ENCODE measurements at regions not wholly inside any gene's neighbourhood (a gene's known extent, or its start where the extent isn't known, plus 50 kb on each side); places are given as distances from the start of the nearest gene placed in this dataset.
"Not testable (repeated sequence)": the region's sequence is repeated elsewhere in the genome, so short reads cannot be mapped to it uniquely, and the experiment has no call there.

DNA sequence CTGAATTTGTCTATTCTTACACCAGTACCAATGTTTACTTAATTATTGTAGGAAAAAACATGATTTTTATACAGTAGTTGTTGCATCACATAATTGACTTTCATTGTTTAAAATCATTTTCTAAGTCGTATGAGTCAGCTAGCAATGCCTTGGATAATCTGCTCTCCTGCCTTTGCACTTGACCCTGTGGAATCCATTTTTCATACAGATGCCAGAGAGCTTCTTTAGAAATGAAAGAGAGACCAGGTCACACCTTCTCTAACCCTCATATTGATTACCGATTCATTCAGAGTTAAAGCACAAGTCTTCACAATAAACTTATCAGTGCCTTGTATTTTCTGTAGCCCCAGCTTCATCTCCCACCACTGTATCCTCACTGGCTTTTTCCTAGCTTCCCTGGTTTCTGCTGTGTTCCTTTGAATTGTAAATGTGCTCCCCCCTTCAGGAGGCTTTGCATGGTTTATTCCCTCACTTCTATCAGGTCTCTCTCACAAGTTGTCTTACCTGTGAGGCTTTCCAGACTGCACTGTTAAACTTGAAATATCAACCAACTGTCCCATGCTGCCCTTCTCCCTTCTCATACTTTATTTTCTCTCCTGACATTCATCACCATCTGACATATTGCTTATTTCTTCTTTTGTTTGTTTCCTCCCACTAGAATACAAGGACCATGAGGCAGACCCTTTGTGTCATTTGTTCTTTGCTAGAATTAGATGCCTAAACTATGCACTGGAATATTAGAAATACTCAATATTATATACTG is 662.0 kb upstream of the GBE1 start:
- no peak for DNase-seq (ENCODE audit: low read depth in 2 of 3, low spot score in 2 of 3)

DNA sequence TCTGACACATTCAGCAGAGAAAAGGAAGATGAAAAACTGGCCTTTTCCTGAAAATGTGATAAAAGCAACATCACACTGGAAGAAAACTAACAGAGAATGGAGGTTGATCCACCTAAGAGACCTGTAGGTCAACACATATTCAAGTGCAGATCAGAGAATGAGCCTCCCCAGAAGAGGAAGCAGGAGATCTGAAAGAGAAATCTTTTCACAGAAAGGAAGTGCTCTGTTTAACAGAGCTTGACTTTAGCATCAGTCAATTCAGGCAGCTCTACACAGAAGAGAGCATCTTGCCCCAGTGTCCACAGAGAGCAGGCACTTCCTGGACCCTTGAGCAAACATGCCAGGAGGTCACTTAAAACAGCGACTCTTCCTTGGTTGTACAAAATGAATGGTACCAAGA is 655.4 kb upstream of the GBE1 start:
- no peak for DNase-seq (ENCODE audit: low read depth in 2 of 3, low spot score in 2 of 3)

DNA sequence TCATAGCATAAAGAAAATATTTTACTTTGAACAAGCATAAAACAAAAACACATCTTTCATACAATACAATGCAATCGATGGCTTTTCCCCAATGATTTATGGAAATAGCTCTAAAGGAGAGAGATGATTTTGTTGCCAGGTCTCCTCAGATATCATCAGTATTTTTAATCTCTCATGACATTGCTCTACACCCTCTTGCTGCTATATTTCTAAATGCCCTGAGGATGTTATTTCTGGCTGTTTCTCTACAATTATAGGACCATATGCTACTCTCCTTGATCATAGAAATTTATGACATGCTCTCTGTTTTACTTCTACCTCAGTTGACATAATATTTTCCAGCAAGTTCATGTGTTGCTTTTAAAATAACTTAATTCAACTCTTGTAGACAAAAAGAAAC is 654.9 kb upstream of the GBE1 start:
- DNase-seq (ENCODE audit: low read depth in 2 of 3, low spot score in 2 of 3) = no peak

DNA sequence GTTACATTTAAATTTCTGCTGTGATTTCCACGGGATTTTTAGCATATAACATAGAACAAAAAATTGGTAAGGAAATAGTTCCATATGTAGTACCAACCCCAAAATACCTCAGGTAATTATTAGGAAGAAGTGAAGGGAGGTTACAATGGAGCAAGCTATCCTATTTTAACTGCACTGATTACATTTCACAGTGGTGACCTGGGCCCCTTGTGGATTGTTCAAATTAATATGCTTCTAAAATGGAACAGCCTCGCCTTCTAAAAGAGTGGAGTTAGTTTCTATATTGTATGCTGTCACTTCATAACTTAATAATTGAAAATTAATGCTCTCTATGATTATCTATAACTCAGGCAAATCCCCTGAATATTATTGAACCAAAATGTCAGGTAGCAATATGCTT is 651.7 kb upstream of the GBE1 start:
- DNase-seq (ENCODE audit: low read depth in 2 of 3, low spot score in 2 of 3) = no peak

DNA sequence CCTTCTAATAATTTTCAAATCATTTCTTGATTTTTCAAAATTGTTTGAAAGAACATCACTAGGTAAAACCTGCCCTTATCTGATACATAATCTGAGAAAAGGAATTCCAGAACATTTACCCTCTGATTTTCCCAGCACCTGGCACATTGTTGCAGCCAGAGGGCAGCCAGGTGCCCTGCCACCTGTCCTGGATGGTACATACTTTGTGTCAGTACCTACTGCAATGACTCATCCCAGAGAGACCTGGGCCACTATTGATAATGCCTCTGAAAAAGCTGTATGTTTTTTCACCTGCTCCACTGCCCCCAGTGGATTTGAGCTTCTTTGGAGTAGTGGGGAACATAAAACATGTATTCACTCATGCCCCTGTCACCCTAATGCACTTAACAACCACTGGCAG is 648.9 kb upstream of the GBE1 start:
- DNase-seq (ENCODE audit: low read depth in 2 of 3, low spot score in 2 of 3) = no peak

DNA sequence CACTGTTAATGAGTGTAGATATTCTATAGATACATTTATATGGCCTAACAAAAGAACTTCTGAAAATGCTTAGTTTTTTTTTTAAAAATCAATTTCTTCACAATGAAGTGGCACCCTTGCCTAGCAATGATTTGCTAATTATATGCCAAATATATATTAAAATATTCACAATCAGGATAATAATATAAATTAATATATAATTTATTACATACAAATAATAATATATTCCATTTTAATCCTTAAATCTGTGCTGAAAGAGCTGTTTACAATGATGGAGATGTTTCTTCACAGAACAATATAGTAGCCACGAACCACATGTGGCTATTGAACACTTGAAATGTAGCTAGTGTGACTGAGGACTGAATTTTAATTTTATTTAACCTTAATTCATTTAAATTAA is 648.4 kb upstream of the GBE1 start:
- no peak for DNase-seq (ENCODE audit: low read depth in 2 of 3, low spot score in 2 of 3)

DNA sequence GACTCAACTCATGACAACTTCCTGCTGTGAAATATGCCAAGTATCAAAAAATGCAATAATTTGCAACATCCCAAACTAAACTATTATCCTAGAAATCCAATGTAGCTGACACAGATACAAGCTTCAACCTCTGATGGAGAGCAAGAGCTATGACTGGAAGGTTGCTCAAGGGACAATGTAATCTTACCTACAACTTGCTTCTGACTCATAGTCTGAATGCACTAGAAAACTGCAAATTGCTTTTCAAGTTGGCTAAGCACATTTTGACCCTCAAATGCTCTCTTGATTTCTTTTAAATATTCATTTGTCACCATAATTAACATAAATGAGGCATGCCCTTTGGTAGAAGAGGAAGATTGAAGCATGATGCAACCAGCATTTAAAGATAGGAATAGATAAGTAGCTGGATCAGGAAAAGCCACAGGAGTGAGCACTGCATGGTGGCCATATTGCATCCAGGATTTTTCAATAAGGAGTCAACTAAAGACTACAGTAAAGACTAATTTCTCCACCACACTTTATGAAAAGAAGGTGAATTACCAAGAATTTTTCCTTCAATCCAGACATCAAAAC is 630.8 kb upstream of the GBE1 start:
- no peak for DNase-seq (ENCODE audit: low read depth in 2 of 3, low spot score in 2 of 3)

DNA sequence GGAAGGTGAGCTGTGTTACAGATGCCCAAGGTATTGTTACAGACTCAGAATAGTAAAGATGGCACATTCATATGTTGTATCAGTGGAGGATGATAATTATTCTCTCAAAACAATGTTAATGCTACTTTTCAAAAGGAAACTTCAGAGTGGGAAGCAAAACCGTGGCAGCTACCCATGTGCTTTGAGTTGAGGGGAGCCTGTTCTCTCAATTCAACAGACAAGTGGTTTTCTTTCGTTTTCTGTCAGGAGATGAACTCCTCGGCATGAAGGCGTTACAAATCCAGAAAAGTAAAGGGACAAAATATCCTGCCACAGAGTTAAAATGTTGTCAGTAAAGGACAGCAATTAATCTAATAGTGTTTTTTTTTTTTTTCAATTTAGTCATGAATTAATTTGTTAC is 629.4 kb upstream of the GBE1 start:
- DNase-seq (ENCODE audit: low read depth in 2 of 3, low spot score in 2 of 3) = no peak

DNA sequence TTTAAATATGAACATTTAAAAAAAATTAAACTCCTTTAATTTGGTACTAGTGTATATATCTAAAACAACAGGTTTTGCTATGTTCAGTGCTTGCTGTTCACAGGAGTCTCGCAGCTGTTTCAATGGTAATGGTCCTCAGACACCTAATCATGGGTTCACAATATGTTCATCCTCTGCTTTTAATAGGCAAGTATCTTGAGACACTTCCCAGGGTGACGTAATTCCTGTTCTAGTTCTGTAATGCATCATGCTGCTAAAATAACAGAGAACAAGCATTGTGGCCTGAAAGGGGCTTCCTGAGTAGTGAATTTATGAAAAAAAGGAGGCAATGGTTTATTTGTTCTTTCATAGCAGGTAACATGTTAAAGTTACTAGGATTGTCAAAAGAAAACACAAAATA is 625.2 kb upstream of the GBE1 start:
- DNase-seq (ENCODE audit: low read depth in 2 of 3, low spot score in 2 of 3) = no peak

DNA sequence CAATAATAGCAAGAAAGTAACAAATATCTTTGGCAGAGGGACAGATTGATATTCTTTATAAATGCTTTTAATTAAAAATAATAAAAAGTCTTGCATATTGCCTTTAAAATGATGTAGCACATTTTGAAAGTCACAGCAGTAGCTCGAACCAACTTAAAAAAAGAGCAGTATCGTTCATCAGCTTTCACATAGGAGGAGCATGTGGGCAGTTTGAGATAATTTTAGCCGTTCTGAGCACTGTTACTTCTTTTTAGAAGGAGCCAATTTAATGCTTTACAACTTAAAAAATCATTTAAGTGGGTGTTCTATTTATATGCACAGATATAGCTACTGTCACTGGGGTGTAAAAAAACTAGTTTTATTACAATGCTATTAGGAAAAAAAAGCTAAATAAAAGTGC is 622.7 kb upstream of the GBE1 start:
- DNase-seq (ENCODE audit: low read depth in 2 of 3, low spot score in 2 of 3) = no peak

DNA sequence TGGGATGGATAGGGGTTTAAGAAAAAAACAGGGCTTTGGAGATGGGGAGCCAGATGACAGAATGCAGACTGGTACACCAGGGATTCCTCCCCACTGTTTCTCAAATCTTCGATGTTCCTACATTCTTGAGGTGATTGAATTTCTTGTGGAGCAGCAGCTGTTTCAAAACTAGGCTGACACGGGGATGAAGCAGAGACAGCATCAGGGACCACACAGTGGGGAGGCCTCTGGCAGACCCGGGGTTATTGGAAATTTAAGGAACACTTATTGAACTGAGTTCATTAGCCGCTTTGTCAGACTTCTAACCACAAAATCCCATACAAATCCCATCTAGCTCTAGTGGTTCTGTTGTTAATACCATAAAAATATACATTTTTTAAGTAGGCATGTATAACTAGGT is 621.4 kb upstream of the GBE1 start:
- DNase-seq (ENCODE audit: low read depth in 2 of 3, low spot score in 2 of 3) = no peak

DNA sequence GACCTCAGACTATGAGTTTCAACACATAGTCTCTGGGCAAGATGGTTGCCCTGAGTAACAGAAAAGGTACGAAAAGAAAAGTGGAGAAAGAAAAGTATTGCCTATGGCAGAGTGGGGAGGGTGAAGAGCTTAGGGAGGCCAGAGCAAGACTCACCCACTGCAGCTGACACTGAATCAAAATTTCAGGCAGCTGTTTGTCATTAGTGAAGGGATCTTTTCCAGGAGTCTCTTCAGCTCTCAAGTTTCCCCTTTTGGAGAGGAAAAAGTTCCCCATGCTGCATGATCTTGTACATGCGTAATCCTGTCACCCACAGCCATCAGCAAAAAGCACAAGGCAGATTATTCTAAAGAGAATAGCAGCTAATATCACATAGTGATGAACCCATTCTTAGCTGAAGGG is 616.9 kb upstream of the GBE1 start:
- no peak for DNase-seq (ENCODE audit: low read depth in 2 of 3, low spot score in 2 of 3)

DNA sequence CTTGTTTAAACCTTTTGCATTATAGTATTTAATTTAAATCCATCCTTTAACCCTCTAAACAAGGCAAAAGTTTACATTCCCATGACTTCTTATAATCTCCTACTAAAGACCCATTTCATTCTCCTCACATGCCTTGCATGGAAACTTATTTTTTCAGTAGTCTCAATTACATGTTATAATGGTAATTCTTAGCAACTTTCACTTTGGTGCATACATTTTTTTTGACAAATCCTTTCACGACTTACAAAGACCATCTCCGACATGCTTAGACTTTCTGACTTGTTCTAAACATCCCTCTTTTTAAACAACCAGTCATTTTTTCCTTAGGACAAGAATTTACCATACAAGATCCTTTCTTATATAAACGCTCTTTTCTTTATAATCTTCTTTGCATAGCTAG is 615.4 kb upstream of the GBE1 start:
- DNase-seq (ENCODE audit: low read depth in 2 of 3, low spot score in 2 of 3) = no peak

DNA sequence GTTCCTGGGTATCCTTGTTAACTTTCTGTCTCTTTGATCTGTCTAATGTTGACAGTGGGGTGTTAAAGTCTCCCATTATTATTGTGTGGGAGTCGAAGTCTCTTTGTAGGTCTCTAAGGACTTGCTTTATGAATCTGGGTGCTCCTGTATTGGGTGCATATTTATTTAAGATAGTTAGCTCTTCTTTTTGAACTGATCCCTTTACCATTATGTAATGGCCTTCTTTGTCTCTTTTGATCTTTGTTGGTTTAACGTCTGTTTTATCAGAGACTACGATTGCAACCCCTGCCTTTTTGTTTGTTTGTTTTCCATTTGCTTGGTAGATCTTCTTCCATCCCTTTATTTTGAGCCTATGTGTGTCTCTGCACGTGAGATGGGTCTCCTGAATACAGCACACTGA is 612.4 kb upstream of the GBE1 start:
- not testable (repeated sequence) for DNase-seq (ENCODE audit: low read depth in 2 of 3, low spot score in 2 of 3)

DNA sequence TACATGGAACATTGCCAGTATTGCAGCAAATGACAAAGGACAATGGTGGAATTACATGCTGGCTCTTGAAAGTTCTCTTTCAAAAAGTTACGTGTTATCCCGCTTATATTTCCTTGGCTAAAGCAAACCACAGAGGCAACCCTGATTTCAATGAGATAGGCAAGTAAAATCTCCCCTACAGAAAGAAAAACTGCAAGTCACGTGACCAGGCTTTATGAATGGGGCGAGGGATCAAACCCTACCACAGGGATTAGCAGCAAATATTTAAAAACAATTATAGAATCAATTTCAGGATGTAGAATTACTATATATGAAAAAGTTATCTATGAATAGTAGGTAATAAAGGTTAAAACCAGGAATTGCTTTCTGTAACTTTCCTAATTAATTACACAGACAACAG is 603.4 kb upstream of the GBE1 start:
- no peak for DNase-seq (ENCODE audit: low read depth in 2 of 3, low spot score in 2 of 3)

DNA sequence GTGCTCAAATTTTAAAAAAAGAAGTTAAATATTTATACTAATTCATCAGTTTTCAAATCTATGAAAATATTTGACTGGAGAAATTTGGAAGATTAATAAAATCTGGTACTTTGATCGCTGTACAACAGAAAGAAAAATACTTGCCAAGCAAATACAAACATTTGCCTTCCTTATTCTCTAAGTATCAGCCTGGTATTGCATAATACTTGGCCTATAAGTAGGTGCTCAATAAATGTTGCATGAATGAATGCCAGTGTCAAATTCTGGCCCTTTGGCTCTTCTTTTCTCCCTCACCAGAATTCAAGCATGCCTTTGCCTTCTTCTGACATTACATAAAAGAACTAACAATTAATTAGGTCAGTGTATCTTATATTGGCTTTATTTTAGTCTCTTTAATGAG is 601.7 kb upstream of the GBE1 start:
- no peak for DNase-seq (ENCODE audit: low read depth in 2 of 3, low spot score in 2 of 3)

DNA sequence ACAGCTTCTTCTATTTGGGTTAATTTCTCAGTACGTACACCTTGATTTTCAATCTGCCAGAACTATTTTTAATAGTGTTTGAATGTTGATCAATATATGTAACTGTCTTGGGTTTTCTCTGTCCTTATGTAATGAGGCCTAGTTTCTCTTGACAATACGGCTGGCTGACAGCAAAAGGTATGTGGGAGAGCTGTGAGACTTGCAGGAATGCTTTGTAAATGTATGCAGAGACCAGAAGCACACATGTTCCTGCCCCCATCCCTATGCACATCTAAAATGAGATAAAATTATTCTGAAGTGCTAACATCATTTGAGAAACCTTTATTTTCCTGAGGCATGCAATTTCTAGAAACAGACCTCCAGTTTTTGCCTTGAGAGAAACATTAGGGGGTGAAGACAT is 593.8 kb upstream of the GBE1 start:
- DNase-seq (ENCODE audit: low read depth in 2 of 3, low spot score in 2 of 3) = no peak

DNA sequence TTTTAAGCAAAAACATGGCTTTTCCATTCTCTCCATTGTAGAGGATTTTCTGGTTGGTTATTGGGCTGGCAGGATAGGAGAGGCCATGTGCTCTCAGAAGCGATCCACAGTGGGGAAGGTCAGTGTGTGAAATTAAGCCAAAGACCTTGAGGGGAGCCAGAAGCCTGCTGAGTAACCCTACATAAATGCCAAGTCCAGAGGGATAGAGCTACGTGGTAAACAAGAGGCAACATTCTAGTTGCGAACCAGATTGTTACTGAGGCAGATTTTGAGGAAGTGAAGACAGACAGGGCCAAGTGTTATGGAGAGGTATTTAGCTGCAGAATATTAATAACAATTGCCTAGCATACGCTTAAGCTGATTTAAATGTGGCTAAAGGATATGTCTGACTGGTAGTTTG is 592.8 kb upstream of the GBE1 start:
- no peak for DNase-seq (ENCODE audit: low read depth in 2 of 3, low spot score in 2 of 3)

DNA sequence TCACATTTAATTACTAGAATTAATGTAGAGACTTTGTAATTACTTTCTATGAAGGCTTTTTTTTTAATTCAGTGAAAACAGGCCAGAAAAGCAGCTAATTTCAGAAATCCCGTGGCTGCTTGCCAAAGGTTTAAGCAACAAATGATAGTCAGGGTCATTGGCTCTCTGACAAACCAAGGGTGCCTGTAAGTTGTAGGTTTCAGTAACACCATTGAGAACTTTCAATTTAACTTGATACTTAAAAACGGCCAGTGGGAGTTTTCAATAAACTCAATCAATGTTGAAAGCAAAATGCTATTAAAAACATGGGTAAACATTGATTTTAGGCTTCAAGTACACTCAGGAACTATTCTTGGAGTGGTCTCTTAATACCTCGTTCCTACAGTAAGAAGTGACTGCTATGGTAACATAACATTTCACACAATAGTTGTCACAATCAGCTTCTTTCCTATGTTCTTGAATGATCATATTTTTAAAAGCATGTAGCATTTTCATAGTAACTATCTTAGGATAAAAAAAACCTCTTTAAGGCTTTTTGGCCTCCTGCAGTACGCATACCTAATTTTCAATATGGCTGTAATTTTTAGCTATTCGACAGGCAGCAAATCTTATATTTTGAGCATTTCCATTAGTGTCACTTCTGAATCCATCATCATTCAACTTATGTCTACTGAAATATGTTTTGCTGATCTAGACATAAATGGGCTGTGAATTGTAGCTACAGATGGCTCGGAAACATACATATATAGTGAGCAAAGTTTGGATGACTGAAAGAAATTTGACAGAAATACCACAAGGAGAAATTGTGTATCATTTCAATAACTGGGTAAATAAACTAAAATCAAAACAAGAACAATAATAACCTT is 592.1 kb upstream of the GBE1 start:
- DNase-seq (ENCODE audit: low read depth in 2 of 3, low spot score in 2 of 3) = no peak

DNA sequence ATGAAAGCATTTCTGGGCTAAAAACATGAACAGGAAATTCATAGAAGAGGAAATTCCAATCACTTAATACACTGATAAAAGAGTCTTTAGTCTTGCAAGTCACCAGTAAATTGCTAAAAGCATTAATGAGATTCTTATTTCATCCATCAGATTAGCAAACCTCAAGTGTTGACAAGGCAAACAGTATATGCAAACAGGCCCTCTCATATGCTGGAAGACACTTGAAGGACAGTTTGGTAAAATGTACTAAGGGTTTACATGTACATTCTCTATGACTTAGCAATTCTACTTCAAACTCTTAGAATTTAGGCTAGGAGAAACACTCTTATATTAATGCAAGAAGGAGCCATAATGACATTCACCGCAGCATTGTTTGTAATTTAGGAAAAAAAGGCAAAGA is 586.1 kb upstream of the GBE1 start:
- no peak for DNase-seq (ENCODE audit: low read depth in 2 of 3, low spot score in 2 of 3)

DNA sequence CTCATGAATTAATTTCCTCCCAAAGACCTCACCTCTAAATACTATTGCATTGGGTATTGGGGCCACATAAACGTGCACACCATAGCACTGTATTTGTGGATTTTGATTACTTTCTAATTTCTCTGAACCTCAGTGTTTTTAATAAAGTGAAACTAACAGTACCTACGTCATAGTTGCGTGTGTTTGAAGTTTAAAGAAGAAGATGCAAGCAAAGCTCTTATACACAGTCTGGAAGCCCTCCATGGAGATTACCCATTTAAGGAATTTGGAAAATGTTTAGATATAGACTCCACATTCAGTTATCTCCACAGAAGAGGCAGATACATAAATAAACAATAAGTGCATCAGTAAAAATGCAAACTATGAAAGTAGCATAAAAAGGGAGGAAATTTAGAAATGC is 581.1 kb upstream of the GBE1 start:
- DNase-seq (ENCODE audit: low read depth in 2 of 3, low spot score in 2 of 3) = no peak

DNA sequence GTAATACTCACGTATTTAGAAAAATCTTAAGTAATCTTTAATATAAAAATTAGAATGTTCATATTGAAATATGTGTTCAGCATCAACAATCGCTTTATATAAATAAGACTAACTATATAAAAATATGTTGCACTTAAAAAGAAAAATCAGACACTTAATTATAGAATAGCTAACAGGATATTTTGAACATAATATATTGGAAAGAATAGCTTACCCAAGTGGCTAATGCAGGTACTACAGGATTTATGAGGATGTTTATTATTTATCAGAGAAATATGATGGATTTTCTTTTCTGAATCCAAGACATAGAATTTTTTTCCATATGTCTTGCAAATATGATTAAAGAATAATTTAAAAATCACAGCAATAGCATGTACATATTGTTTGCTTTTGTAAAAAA is 567.9 kb upstream of the GBE1 start:
- no peak for DNase-seq (ENCODE audit: low read depth in 2 of 3, low spot score in 2 of 3)
